GM12878 (cell line): ENCODE measurements at regions not wholly inside any gene's neighbourhood (a gene's known extent, or its start where the extent isn't known, plus 50 kb on each side); places are given as distances from the start of the nearest gene placed in this dataset.

Experiments
- ATF3 ChIP-seq: IDR thresholded peaks from 2 replicates; pipeline ENCODE4 v1.6.1; 2011; ENCODE audit warnings: low read depth, mild to moderate bottlenecking, low read length, moderate library complexity, borderline replicate concordance; ENCODE audit errors: extremely low read depth
- CBX5 ChIP-seq: sonication (generic); IDR thresholded peaks from 2 replicates; pipeline ENCODE4 v1.6.1; 2016; ENCODE audit warnings: low read depth, moderate library complexity, mild to moderate bottlenecking, inconsistent platforms
- CHD4 ChIP-seq: fragments of 200-600 bp; sonication (generic); IDR thresholded peaks from 2 replicates; pipeline ENCODE4 v1.6.1; 2016; ENCODE audit warnings: mild to moderate bottlenecking
- CTCF ChIP-seq, 3 experiments: IDR thresholded peaks in 2 of 3; conservative IDR thresholded peaks in 1 of 3; 2 replicates each; pipeline ENCODE4 v1.5.1; 2011; ENCODE audit warnings: low read depth in 3 of 3, low read length in 3 of 3, mild to moderate bottlenecking in 3 of 3, control low read depth in 2 of 3, moderate library complexity in 2 of 3, inconsistent platforms in 1 of 3, mixed read lengths in 1 of 3; ENCODE audit not compliant: control insufficient read depth in 2 of 3, insufficient read depth in 1 of 3; ENCODE audit errors: extremely low read depth in 1 of 3
- EP300 ChIP-seq, 2 experiments: fragments of 150-350 bp in 1 of 2; IDR thresholded peaks; 2 replicates each; pipeline ENCODE4 v1.6.1; 2011 to 2012; ENCODE audit warnings: low read depth in 2 of 2, low read length in 2 of 2, borderline replicate concordance in 1 of 2, improper control_type of control experiment in 1 of 2, inconsistent platforms in 1 of 2; ENCODE audit not compliant: control insufficient read depth in 1 of 2
- ESRRA ChIP-seq: IDR thresholded peaks from 2 replicates; pipeline ENCODE4 v1.6.1; 2012; ENCODE audit warnings: mild to moderate bottlenecking, low read length, improper control_type of control experiment
- HDAC2 ChIP-seq: fragments of 200-600 bp; sonication (generic); IDR thresholded peaks from 2 replicates; pipeline ENCODE4 v1.6.1; 2017
- MTA3 ChIP-seq: IDR thresholded peaks from 2 replicates; pipeline ENCODE4 v1.6.1; 2012; ENCODE audit warnings: low read length, inconsistent platforms, borderline replicate concordance
- NFIC ChIP-seq: IDR thresholded peaks from 2 replicates; pipeline ENCODE4 v1.6.1; 2012; ENCODE audit warnings: low read depth, mild to moderate bottlenecking, inconsistent platforms, low read length, moderate library complexity
- POLR2A ChIP-seq: IDR thresholded peaks from 2 replicates; pipeline ENCODE4 v1.6.1; 2011; ENCODE audit warnings: low read depth, mild to moderate bottlenecking, low read length
- REST ChIP-seq: IDR thresholded peaks from 2 replicates; pipeline ENCODE4 v1.6.1; 2012; ENCODE audit warnings: mild to moderate bottlenecking, low read depth, low read length
- RFX5 ChIP-seq: IDR thresholded peaks from 2 replicates; pipeline ENCODE4 v1.6.1; 2011; ENCODE audit warnings: low read depth, low read length, improper control_type of control experiment
- SUZ12 ChIP-seq: fragments of 200-600 bp; sonication (generic); IDR thresholded peaks from one replicate; pipeline ENCODE4 v1.6.1; 2018; ENCODE audit warnings: antibody characterized with exemption, mild to moderate bottlenecking; ENCODE audit not compliant: unreplicated experiment
- TCF12 ChIP-seq: IDR thresholded peaks from 2 replicates; pipeline ENCODE4 v1.6.1; 2011; ENCODE audit warnings: low read depth, mild to moderate bottlenecking, low read length

- TF ChIP-seq MTA3: no peak
- TF ChIP-seq POLR2A: no peak
- no peak for TF ChIP-seq HDAC2
- TF ChIP-seq ESRRA: no peak
- no peak for TF ChIP-seq TCF12
- no peak for TF ChIP-seq ATF3
- TF ChIP-seq RFX5: no peak
- TF ChIP-seq SUZ12: no peak
- no peak for TF ChIP-seq NFIC
- no peak for TF ChIP-seq REST
- no peak for TF ChIP-seq CBX5
- TF ChIP-seq CTCF (IDR thresholded peaks at IDR 0.05 in 2 of 3, conservative IDR thresholded peaks at IDR 0.05 in 1 of 3; ENCODE audit: control insufficient read depth in 2 of 3, extremely low read depth in 1 of 3, insufficient read depth in 1 of 3, low read depth in 3 of 3, low read length in 3 of 3): 0 out of 6 replicates have a peak, but pooled peaks of 1 of the 3 experiments have one; percentile 6
- TF ChIP-seq CHD4: no peak
- TF ChIP-seq EP300 (IDR thresholded peaks at IDR 0.05; ENCODE audit: borderline replicate concordance in 1 of 2, control insufficient read depth in 1 of 2, low read depth in 2 of 2, low read length in 2 of 2): no peak
Observed at GRCh38 chr7:127486654-127487053, 94.1 kb upstream of the ZNF800 start.
